Retinal pigment epithelial cell (primary cell): ENCODE measurements at regions not wholly inside any gene's neighbourhood (a gene's known extent, or its start where the extent isn't known, plus 50 kb on each side); places are given as distances from the start of the nearest gene placed in this dataset.

Experiments
- DNase-seq: peaks from one replicate; pipeline ENCODE4 v3.0.0-alpha.2; 2010; ENCODE audit warnings: low read depth
- H3K4me3 ChIP-seq: 2 replicates; pipeline ENCODE4 v1.5.1; 2011; ENCODE audit warnings: mild to moderate bottlenecking, low read length, control low read depth, moderate library complexity
- CTCF ChIP-seq: conservative IDR thresholded peaks from 2 replicates; pipeline ENCODE4 v1.5.1; 2011; ENCODE audit warnings: low read depth, low read length, control low read depth, inconsistent platforms

DNA sequence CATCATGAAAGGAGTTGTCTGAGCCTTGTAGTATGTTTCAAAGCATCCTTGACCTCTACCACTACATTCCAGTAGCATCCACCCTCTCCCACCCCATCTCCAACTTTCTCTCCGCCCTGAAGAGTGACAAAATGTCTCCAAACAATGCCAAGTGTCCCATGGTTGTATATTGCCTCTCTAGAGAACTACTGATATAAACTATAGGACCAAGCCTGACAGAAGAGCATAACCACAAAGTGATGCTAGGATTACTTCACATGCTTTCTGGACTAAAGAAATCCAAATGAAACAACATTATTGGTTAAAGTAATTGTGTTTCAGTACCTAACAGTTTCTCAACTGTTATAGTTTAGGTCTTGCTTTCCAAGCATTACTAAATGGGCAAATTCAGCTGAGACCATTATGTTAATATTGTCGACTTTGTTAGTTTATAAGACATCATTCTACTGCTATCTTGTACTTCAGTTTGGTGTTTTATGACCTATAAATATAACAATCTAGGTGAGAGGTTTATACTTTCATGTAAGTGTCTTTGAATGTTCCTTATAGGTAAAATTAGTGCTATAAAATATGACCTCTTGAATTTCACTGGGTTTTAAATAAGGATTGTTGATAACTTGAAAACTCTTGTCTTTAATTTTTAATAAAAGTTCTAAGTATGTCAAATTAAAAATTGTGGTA is 117.4 kb downstream of the SUCNR1 start:
- TF ChIP-seq CTCF, result no peak
- DNase-seq, result no peak
- H3K4me3 ChIP-seq, result no peak overlapping the region

DNA sequence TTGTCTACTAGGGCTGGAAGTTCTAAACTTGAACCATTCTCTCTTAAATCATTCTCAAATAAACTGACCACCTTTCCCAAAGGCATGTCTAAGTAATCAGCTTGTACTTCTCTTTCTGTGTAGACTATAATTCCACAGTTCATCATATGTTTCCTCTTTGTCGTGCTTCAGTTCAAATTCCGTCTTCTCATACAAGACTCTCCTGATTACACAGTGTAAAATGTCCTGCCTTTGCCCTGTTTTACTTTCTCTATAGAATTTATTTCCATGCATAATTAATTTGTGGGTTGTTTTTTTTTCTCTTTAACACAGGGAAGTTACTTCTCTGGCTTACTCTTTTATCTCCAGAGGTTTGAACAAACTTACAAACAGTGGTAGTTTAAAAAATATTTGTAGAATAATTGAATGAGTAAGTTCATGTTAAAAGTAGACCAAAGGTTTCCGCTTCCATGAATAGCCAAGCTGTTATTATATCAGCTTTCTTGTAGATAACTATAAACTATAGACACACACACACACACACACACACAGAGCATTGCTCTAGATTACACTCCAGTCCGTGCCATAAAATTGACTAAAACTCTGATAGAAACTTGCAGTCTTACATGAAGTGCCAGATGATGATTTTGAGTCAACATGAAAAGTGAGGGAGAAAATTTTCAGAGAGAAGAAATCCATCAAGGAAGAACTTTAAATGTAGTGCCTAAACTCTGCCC is 119.0 kb downstream of the SUCNR1 start:
- no peak for DNase-seq
- no peak overlapping the region for H3K4me3 ChIP-seq
- TF ChIP-seq CTCF, result no peak

DNA sequence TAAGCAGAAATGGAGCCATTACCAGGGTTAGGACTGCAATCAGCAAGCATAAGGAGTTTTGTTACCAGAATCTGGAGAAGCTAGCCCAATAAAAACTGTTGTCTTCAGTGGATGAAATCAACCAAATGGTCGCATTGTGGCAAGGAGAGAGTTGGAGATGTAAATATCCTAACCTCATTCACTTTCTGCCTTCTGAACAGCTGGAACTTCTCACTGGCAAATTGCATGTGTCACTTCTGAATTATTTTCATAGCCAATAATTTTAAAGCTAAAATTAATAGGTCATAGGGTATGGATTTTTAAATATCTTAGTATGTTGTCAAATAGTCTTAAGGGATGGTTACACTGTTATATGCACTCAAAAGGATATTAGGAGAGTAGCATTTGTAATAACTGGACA is 121.6 kb downstream of the SUCNR1 start:
- no peak overlapping the region for H3K4me3 ChIP-seq
- TF ChIP-seq CTCF, result no peak
- DNase-seq, result no peak

DNA sequence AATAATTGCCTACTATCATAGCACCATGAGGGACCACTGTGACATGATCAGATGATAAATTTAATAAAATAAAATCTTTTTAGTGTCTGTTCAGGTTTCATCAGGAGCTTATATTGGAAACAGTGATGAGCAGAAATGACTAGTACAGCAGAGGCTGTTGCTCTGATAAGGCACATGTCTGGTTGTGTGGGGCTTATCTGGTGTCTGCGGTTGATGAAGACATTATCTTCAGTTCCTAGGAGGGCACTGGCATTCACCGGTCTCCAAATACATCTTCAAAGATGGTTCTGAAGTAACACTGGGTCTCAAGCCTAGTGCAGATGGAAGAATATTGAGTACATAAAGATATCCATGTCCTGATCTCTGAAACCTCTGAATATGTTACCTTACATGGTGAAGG is 125.3 kb downstream of the SUCNR1 start:
- no peak overlapping the region for H3K4me3 ChIP-seq
- TF ChIP-seq CTCF, result no peak
- no peak for DNase-seq

- H3K4me3 ChIP-seq, result no peak overlapping the region
- DNase-seq, result no peak
- TF ChIP-seq CTCF, result no peak
Observed at GRCh38 chr3:151999936-152000335, 126.5 kb downstream of the SUCNR1 start.

GRCh38 chr3:152011812-152012735 is 138.6 kb downstream of the SUCNR1 start:
- H3K4me3 ChIP-seq, result no peak overlapping the region
- TF ChIP-seq CTCF, result no peak
- no peak for DNase-seq
